Fibroblast of peridontal ligament (primary cell): ENCODE measurements at regions not wholly inside any gene's neighbourhood (a gene's known extent, or its start where the extent isn't known, plus 50 kb on each side); places are given as distances from the start of the nearest gene placed in this dataset.
"Not testable (repeated sequence)": the region's sequence is repeated elsewhere in the genome, so short reads cannot be mapped to it uniquely, and the experiment has no call there.

Source experiments
- DNase-seq: peaks from one replicate; pipeline ENCODE4 v3.0.0-alpha.2; 2010; ENCODE audit errors: extremely low read depth

DNA sequence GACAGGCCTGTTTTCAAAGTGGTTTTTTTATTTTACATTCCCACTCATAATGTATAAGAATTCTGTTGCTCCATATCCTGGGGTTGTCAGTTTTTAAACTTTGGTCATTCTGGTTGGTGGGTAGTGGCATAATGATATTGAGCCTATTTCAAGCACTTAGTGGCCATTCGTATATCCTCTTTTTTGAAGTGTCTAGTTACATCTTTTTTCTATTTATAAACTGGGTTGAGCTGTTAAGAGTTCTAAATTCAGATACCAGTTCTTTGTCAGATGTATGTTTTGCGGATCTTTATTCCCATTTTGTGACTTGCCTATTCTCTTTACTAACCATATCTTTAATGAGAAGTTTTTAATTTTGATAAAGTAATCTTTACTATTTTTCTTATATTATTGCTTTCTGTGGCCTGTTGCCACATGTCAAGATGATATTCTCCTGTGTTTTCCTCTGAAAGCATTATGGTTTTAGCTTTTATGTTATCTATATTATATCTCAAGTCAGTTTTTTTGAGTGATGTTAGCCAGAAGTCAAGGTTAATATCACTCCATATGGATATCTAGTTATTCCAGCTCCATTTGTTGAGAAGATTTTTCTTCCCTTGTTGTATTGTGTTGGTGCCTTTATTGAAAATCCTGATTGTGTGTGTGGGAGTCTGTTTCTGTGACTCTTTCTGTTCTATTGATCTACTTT is 110.9 kb downstream of the FHIP1A start:
- DNase-seq: no peak

GRCh38 chr4:151522866-151523519 is 114.0 kb downstream of the FHIP1A start:
- DNase-seq: no peak

DNA sequence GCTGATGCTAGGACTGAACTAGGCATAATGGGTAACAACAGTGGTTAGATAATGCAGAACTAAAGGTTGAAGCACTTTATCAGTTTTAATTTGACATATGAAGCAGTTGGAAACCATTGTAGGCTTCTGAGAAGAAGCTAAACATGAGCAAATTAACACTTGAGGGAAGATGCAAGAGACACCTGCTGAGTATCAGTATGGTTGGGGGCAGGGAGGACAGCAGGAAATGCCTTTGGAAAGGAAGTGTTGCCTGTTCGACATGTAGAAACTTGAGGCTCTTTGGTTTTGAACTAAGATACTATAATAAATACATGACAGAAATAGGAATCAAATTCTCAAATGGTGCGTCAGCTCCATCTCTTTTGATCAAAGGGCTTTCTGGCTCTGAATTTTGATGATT is 115.6 kb downstream of the FHIP1A start:
- no peak for DNase-seq

GRCh38 chr4:151526489-151526888 is 117.5 kb downstream of the FHIP1A start:
- DNase-seq: not testable (repeated sequence)

GRCh38 chr4:151527699-151528098 is 118.7 kb downstream of the FHIP1A start:
- no peak for DNase-seq

DNA sequence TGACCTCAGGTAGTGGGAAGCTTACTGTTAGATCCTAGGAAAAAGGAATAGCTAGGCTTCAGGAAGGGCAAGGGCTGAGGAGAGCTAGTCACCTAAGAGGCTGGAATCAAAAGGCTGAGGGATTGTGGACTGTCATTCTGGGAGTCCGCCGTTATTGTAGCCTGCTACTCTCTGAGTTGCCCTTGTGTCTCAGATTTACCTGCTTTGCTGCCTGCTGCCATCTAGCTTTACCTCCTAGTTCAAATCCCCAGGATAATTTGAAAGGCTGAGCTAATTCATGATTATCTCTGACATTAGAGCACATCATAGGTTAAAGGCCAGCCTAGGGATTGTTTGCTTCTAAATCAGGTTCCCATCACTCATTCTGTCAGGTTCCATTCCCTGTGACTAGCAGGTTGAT is 120.2 kb downstream of the FHIP1A start:
- no peak for DNase-seq

DNA sequence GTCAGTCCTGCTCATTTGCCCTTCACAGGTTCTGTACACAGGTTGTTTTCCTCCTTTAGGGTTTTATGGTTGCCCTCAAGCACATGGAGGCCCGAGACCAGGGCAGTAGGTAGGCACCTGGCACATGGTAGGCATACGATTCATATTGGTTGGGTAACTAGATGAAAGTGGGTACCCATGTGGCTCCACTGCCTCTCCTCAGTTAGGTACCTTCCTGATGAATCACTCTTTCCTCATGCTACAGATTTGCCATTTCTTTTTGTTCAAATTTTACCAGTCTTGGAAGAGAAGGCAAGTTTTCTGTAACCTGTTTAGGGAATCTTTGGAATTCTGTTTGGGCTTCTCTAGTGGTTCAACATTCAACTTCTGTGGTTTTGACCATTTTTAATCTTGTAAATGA is 121.3 kb downstream of the FHIP1A start:
- DNase-seq: peak; percentile 16

GRCh38 chr4:151530783-151531182 is 121.8 kb downstream of the FHIP1A start:
- DNase-seq: no peak

GRCh38 chr4:151532001-151532708 is 123.2 kb downstream of the FHIP1A start:
- DNase-seq: no peak

GRCh38 chr4:151534195-151534594 is 125.2 kb downstream of the FHIP1A start:
- no peak for DNase-seq

DNA sequence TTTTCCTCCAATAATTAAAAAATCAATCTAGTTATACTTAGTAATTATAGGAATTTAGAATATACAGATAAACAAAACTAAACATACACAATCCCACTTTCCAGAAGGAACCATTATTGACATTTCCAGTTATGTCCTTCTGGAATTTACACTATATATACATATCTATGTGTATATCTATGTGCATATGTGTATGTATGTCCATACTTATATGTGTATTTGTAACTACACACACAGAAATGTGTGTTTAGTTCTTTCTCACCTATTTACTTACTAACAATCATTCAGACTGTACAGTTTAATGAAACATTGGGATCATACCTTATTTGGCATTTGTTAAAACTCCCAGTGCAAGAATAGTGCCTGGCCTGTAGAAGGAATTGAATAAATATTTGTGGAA is 126.4 kb downstream of the FHIP1A start:
- DNase-seq: no peak

DNA sequence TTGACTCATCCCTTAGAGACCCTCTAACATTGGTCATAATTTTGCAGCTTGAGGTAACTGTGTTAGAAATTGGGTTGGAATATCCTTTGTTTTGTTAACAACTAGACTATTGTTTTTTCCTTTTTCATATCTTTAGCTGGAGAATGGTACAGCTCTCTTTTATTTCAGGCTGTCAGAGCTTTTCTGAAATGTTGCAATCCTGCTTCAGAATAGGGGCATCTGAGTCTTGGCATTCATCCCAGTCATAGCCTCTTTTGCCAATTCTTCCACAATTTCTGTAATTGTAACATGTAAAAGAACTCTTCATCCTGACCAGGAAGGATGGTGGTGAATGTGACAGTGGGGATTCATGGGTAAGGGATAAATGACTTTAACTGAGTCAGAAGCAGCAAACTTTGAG is 128.7 kb downstream of the FHIP1A start:
- DNase-seq: peak; percentile 83

GRCh38 chr4:151538963-151539362 is 130.0 kb downstream of the FHIP1A start:
- DNase-seq: no peak

GRCh38 chr4:151540728-151541388 is 131.9 kb downstream of the FHIP1A start:
- peak; percentile 75 for DNase-seq

- peak; percentile 69 for DNase-seq
Measured at GRCh38 chr4:151541389-151542071, 132.6 kb downstream of the FHIP1A start.

DNA sequence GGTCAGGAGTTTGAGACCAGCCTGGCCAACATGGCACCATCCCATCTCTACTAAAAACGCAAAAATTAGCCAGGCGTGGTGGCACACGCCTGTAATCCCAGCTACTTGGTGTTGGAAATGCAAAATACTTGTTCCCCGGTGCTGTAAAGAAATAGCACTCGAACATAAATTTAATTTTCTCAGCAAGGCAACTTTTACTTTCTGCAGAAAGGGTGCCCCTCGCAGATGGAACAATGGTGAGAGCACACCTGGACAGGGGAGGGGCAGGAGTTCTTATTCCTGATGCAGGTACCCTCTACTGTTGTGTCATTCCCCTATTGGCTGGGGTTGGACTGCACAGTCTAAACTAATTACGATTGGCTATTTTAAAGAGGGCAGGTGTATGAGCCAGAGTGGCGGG is 139.7 kb downstream of the FHIP1A start:
- DNase-seq: no peak

- not testable (repeated sequence) for DNase-seq
Measured at GRCh38 chr4:151549378-151549777, 140.4 kb downstream of the FHIP1A start.

GRCh38 chr4:151553874-151554273 is 144.9 kb downstream of the FHIP1A start:
- no peak for DNase-seq

- DNase-seq: peak; percentile 61
Measured at GRCh38 chr4:151555151-151555945, 146.4 kb downstream of the FHIP1A start.

DNA sequence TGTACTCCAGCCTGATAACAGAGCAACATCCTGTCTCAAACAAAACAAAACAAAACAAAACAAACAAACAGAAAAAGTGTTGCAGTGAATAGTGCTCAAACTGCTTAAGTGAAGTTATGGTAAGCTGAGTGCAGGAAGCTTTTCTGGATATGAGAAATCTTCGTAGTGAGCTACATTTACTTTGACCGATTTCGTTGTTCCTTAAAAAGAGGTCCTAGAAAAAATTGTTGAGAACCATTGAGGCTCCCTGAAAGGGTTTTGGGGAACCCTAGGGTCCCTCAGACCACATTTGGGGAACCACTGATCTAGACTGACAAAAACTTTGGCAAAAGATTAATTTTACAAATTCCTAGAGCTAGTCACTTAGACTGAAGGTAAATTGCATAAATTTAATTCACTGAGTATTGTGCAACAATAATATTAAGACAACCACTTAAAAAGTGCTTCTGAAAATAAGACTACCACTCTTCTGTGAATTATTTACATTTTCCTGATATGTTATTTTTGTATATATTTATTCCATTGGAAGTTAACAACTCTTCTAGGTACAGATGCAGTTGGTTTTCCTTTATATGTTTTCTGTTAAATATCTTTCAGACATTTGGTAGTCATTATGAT is 149.6 kb downstream of the FHIP1A start:
- no peak for DNase-seq

- no peak for DNase-seq
Measured at GRCh38 chr4:151559595-151559994, 150.6 kb downstream of the FHIP1A start.
